GM12878 (cell line): ENCODE measurements at regions not wholly inside any gene's neighbourhood (a gene's known extent, or its start where the extent isn't known, plus 50 kb on each side); places are given as distances from the start of the nearest gene placed in this dataset.

Experiments
- BMI1 ChIP-seq: fragments of 450-650 bp; IDR thresholded peaks from 2 replicates; pipeline ENCODE4 v1.6.1; 2016; ENCODE audit warnings: mild to moderate bottlenecking, moderate library complexity, borderline replicate concordance
- CBFB ChIP-seq: IDR thresholded peaks from 2 replicates; pipeline ENCODE4 v1.6.1; 2016; ENCODE audit warnings: antibody characterized with exemption, low read depth
- CUX1 ChIP-seq: IDR thresholded peaks from 2 replicates; pipeline ENCODE4 v1.6.1; 2012; ENCODE audit warnings: improper control_type of control experiment, low read depth, low read length; ENCODE audit not compliant: insufficient replicate concordance
- EZH2 ChIP-seq: IDR thresholded peaks from 2 replicates; pipeline ENCODE4 v1.6.1; 2012; ENCODE audit warnings: low read depth, mild to moderate bottlenecking, control low read depth, inconsistent platforms, low read length, borderline replicate concordance; ENCODE audit not compliant: control insufficient read depth
- FOXM1 ChIP-seq: IDR thresholded peaks from 2 replicates; pipeline ENCODE4 v1.6.1; 2012; ENCODE audit warnings: low read depth, mild to moderate bottlenecking, inconsistent platforms, low read length, moderate library complexity
- IKZF1 ChIP-seq: fragments of 450-650 bp; conservative IDR thresholded peaks from 2 replicates; pipeline ENCODE4 v1.6.1; 2017; ENCODE audit warnings: antibody characterized with exemption, mild to moderate bottlenecking
- MLLT1 ChIP-seq: fragments of 450-650 bp; IDR thresholded peaks from 2 replicates; pipeline ENCODE4 v1.6.1; 2016; ENCODE audit warnings: mild to moderate bottlenecking
- SIX5 ChIP-seq: IDR thresholded peaks from 2 replicates; pipeline ENCODE4 v1.6.1; 2011; ENCODE audit warnings: mild to moderate bottlenecking, low read depth, low read length, moderate library complexity; ENCODE audit not compliant: severe bottlenecking
- ZNF217 ChIP-seq: fragments of 450-650 bp; IDR thresholded peaks from 2 replicates; pipeline ENCODE4 v1.6.1; 2017; ENCODE audit warnings: antibody characterized with exemption, mild to moderate bottlenecking
- ZNF592 ChIP-seq: fragments of 450-650 bp; IDR thresholded peaks from 2 replicates; pipeline ENCODE4 v1.6.1; 2017; ENCODE audit warnings: mild to moderate bottlenecking, moderate library complexity

GRCh38 chr19:29283366-29283765, 70.4 kb upstream of the UQCRFS1 start (continued):
- no peak for TF ChIP-seq CUX1
- no peak for TF ChIP-seq IKZF1
- TF ChIP-seq SIX5, result no peak
- TF ChIP-seq FOXM1, result no peak
- TF ChIP-seq ZNF592, result no peak
- no peak for TF ChIP-seq ZNF217
- no peak for TF ChIP-seq CBFB
- no peak for TF ChIP-seq BMI1
- TF ChIP-seq EZH2, result no peak
- TF ChIP-seq MLLT1, result no peak
